A549 (cell line): ENCODE measurements at regions not wholly inside any gene's neighbourhood (a gene's known extent, or its start where the extent isn't known, plus 50 kb on each side); places are given as distances from the start of the nearest gene placed in this dataset.

Experiments
- ATAC-seq, 2 experiments: fragments of 200-7000 bp in 1 of 2; fragments of >200 bp in 1 of 2; cut with Nextera tagmentation in 1 of 2; cut with Tn5 transposase in 1 of 2; 3 replicates each; pipeline versions ENCODE4 v1.8.0 to v1.9.1; 2018 to 2020; ENCODE audit warnings: mild to moderate bottlenecking in 1 of 2, moderate library complexity in 1 of 2
- CTCF ChIA-PET: fragments of 300-600 bp; sonication (Branson Sonifier 250); formaldehyde crosslinking; extraction: SDS; loops from one replicate; lab custom pipeline; 2021; ENCODE audit warnings: antibody characterized with exemption, inconsistent platforms; lab: Yijun Ruan, JAX
- POLR2A ChIA-PET: fragments of 350-600 bp; formaldehyde crosslinking; extraction: SDS; loops from one replicate; lab custom pipeline; 2021; ENCODE audit warnings: antibody characterized with exemption, inconsistent platforms; lab: Yijun Ruan, JAX
- DNase-seq, 2 experiments: peaks; one replicate each; pipeline versions ENCODE4 v3.0.0 to v3.0.0-alpha.2; 2011 to 2016; ENCODE audit warnings: low read depth in 1 of 2, low spot score in 1 of 2
- FAIRE-seq: peaks from 2 replicates; lab custom pipeline; 2011; peaks lifted over from hg19 to GRCh38; lab: Jason Lieb, UNC
- H3K27ac ChIP-seq, 2 experiments: fragments of >200 bp; sonication (Bioruptor Twin); formaldehyde crosslinking; 3 replicates each; pipeline ENCODE4 v1.5.1; 2016 to 2017
- H3K4me1 ChIP-seq: fragments of >200 bp; sonication (Bioruptor Twin); formaldehyde crosslinking; 3 replicates; pipeline ENCODE4 v1.6.1; 2016
- H3K4me2 ChIP-seq: fragments of >200 bp; sonication (Bioruptor Twin); formaldehyde crosslinking; 3 replicates; pipeline ENCODE4 v1.6.1; 2016
- H3K4me3 ChIP-seq: fragments of >200 bp; sonication (Bioruptor Twin); formaldehyde crosslinking; 3 replicates; pipeline ENCODE4 v1.5.1; 2016
- H3K9me3 ChIP-seq: fragments of >200 bp; sonication (Bioruptor Twin); formaldehyde crosslinking; 3 replicates; pipeline ENCODE4 v1.6.1; 2016
- CBX2 ChIP-seq: fragments of 200-600 bp; sonication (generic); IDR thresholded peaks from 2 replicates; pipeline ENCODE4 v1.6.1; 2016; ENCODE audit warnings: low read depth, mild to moderate bottlenecking, borderline replicate concordance
- CEBPB ChIP-seq, 2 experiments: fragments of >200 bp in 1 of 2; sonication (Bioruptor Twin) in 1 of 2; formaldehyde crosslinking in 1 of 2; IDR thresholded peaks; 2 replicates each; pipeline ENCODE4 v1.6.1; 2012 to 2016
- EHF ChIP-seq: fragments of 250-450 bp; sonication (Bioruptor Pico); IDR thresholded peaks from 2 replicates; pipeline ENCODE4 v1.5.0; 2020; ENCODE audit warnings: mild to moderate bottlenecking
- EHMT2 ChIP-seq: fragments of 200-600 bp; sonication (generic); IDR thresholded peaks from 2 replicates; pipeline ENCODE4 v1.6.1; 2016; ENCODE audit warnings: antibody characterized with exemption, low read depth, mild to moderate bottlenecking, moderate library complexity
- ESRRA ChIP-seq: fragments of 150-350 bp; IDR thresholded peaks from 2 replicates; pipeline ENCODE4 v1.6.1; 2014; ENCODE audit warnings: mild to moderate bottlenecking, low read length, borderline replicate concordance
- FOSB ChIP-seq: fragments of 250-450 bp; sonication (Bioruptor Pico); IDR thresholded peaks from 2 replicates; pipeline ENCODE4 v1.5.0; 2020; ENCODE audit warnings: mild to moderate bottlenecking, moderate library complexity
- FOSL2 ChIP-seq, 2 experiments: fragments of 450-650 bp in 1 of 2; fragments of >200 bp in 1 of 2; sonication (Bioruptor Twin) in 1 of 2; formaldehyde crosslinking; IDR thresholded peaks; 2 replicates each; pipeline versions ENCODE4 v1.5.0 to v1.6.1; 2016 to 2020; ENCODE audit warnings: mild to moderate bottlenecking in 1 of 2, moderate library complexity in 1 of 2
- FOXS1 ChIP-seq: fragments of 250-450 bp; sonication (Bioruptor Pico); IDR thresholded peaks from 2 replicates; pipeline ENCODE4 v1.5.0; 2020; ENCODE audit warnings: mild to moderate bottlenecking, moderate library complexity
- GATA3 ChIP-seq: IDR thresholded peaks from 2 replicates; pipeline ENCODE4 v1.6.1; 2012; ENCODE audit warnings: borderline replicate concordance
- HDAC2 ChIP-seq: fragments of 200-600 bp; sonication (generic); IDR thresholded peaks from 2 replicates; pipeline ENCODE4 v1.6.1; 2016
- HEYL ChIP-seq: fragments of 250-450 bp; sonication (Bioruptor Pico); IDR thresholded peaks from 2 replicates; pipeline ENCODE4 v1.8.0; 2021; ENCODE audit warnings: mild to moderate bottlenecking, moderate library complexity
- HOXB13 ChIP-seq: fragments of 250-450 bp; sonication (Bioruptor Pico); IDR thresholded peaks from 2 replicates; pipeline ENCODE4 v1.5.0; 2020; ENCODE audit warnings: low read depth, mild to moderate bottlenecking, moderate library complexity
- HOXB5 ChIP-seq: fragments of 250-450 bp; sonication (Bioruptor Pico); IDR thresholded peaks from 2 replicates; pipeline ENCODE4 v1.5.0; 2020; ENCODE audit warnings: mild to moderate bottlenecking, moderate library complexity
- JUN ChIP-seq, 2 experiments: fragments of >200 bp; sonication (Bioruptor Twin); formaldehyde crosslinking; IDR thresholded peaks; 2 replicates in 1 of 2; 3 replicates in 1 of 2; pipeline ENCODE4 v1.6.1; 2016 to 2017
- KDM1A ChIP-seq: fragments of 200-600 bp; sonication (generic); IDR thresholded peaks from 2 replicates; pipeline ENCODE4 v1.6.1; 2016; ENCODE audit warnings: low read depth, mild to moderate bottlenecking
- MYC ChIP-seq: IDR thresholded peaks from 2 replicates; pipeline ENCODE4 v1.6.1; 2012; ENCODE audit warnings: mild to moderate bottlenecking, inconsistent platforms, low read length, improper control_type of control experiment, borderline replicate concordance
- NPAS2 ChIP-seq: fragments of 250-450 bp; sonication (Bioruptor Pico); IDR thresholded peaks from 2 replicates; pipeline ENCODE4 v1.8.0; 2022; ENCODE audit warnings: mild to moderate bottlenecking, moderate library complexity, borderline replicate concordance
- RAD21 ChIP-seq, 2 experiments: fragments of >200 bp in 1 of 2; sonication (Bioruptor Twin) in 1 of 2; formaldehyde crosslinking in 1 of 2; IDR thresholded peaks in 1 of 2; conservative IDR thresholded peaks in 1 of 2; 2 replicates in 1 of 2; 3 replicates in 1 of 2; pipeline ENCODE4 v1.6.1; 2012 to 2018; ENCODE audit warnings: inconsistent platforms in 1 of 2
- RCOR1 ChIP-seq: fragments of 150-350 bp; IDR thresholded peaks from 2 replicates; pipeline ENCODE4 v1.6.1; 2014; ENCODE audit warnings: antibody characterized with exemption, low read length, low read depth
- RNF2 ChIP-seq: fragments of 200-600 bp; sonication (generic); IDR thresholded peaks from 2 replicates; pipeline ENCODE4 v1.6.1; 2016; ENCODE audit warnings: low read depth, mild to moderate bottlenecking, antibody characterized with exemption, moderate library complexity, borderline replicate concordance
- TP53 ChIP-seq: fragments of 250-450 bp; sonication (Bioruptor Pico); IDR thresholded peaks from 2 replicates; pipeline ENCODE4 v1.5.0; 2021; ENCODE audit warnings: mild to moderate bottlenecking, moderate library complexity
- WGBS: methylation state at CpG from one replicate; pipeline ENCODE4 v1.1.6; 2017; ENCODE audit errors: missing lambda C conversion rate; 5-methylcytosine and 5-hydroxymethylcytosine counted together
- TF ChIP-seq, protein P1 (sequence below): fragments of 150-350 bp; IDR thresholded peaks from 2 replicates; pipeline ENCODE4 v1.6.1; 2014; ENCODE audit warnings: low read depth, mild to moderate bottlenecking, low read length
- TF ChIP-seq, protein P2 (sequence below): fragments of 250-450 bp; sonication (Bioruptor Pico); IDR thresholded peaks from 2 replicates; pipeline ENCODE4 v1.5.0; 2021; ENCODE audit warnings: mild to moderate bottlenecking, moderate library complexity, borderline replicate concordance
- TF ChIP-seq, protein P3 (sequence below): fragments of 450-650 bp; IDR thresholded peaks from 2 replicates; pipeline ENCODE4 v1.6.1; 2014; ENCODE audit warnings: antibody characterized with exemption
- TF ChIP-seq, protein P4 (sequence below): fragments of >200 bp; sonication (Bioruptor Twin); formaldehyde crosslinking; IDR thresholded peaks from 3 replicates; pipeline ENCODE4 v1.6.1; 2016
- TF ChIP-seq, protein P5 (sequence below): IDR thresholded peaks from 2 replicates; pipeline ENCODE4 v1.6.1; 2012

DNA sequence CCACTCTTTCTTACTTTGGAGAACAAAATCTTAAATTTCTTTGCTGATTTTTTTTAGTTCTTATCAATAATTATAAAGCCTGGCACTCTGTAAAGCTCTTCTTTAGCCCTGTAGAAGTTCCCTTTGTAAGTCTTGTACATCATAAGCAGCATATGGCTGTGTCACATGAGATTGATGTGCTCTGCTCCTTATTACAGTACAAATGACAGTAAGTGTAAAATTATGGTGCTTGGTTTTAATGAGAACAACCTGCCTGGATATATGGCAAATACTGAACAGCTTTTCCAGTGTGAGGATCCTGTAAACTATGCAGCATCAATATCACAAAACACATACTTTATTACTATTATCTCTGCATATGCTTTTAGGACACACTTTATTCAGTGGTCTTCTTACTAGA is 145.9 kb upstream of the GNPDA2 start:
- no peak overlapping the region for H3K27ac ChIP-seq
- ATAC-seq (no peak), FAIRE-seq (no peak), DNase-seq (no peak)
- POLR2A ChIA-PET: no interaction called here
- no peaks in the 10 kb centered on the region for H3K9me3 ChIP-seq
- no peak overlapping the region for H3K4me3 ChIP-seq
- CTCF ChIA-PET: no interaction called here
- H3K4me1 ChIP-seq: no peaks in the 10 kb centered on the region
- TF ChIP-seq MYC: no peak
- TF ChIP-seq, protein P1, sequence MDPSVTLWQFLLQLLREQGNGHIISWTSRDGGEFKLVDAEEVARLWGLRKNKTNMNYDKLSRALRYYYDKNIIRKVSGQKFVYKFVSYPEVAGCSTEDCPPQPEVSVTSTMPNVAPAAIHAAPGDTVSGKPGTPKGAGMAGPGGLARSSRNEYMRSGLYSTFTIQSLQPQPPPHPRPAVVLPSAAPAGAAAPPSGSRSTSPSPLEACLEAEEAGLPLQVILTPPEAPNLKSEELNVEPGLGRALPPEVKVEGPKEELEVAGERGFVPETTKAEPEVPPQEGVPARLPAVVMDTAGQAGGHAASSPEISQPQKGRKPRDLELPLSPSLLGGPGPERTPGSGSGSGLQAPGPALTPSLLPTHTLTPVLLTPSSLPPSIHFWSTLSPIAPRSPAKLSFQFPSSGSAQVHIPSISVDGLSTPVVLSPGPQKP: no peak
- no peak for TF ChIP-seq JUN (IDR thresholded peaks at IDR 0.05)
- no peak for TF ChIP-seq KDM1A
- no peak for TF ChIP-seq FOXS1 (CRISPR knock-in tag)
- H3K4me2 ChIP-seq: no peak overlapping the region

DNA sequence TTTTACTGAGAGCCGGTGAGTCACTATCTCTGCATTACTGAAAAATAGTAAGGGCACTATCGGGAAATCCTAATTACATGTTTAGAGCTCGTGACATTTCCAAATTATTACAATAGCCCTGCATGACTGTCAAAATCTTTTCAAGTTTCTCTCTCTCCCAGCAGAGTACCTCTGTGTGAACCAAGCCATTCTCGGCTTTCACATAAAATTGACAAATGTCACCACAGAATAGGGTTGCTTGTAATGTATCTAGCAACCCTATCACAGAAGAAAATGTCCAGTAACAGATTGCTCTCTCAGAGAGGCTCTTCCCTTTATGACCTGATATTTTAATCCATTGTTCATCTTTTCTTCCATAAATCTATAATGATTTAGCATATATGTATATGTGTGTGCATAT is 144.8 kb upstream of the GNPDA2 start:
- no peaks in the 10 kb centered on the region for H3K9me3 ChIP-seq
- DNase-seq: no peak
- ATAC-seq: no peak
- TF ChIP-seq, protein P2, sequence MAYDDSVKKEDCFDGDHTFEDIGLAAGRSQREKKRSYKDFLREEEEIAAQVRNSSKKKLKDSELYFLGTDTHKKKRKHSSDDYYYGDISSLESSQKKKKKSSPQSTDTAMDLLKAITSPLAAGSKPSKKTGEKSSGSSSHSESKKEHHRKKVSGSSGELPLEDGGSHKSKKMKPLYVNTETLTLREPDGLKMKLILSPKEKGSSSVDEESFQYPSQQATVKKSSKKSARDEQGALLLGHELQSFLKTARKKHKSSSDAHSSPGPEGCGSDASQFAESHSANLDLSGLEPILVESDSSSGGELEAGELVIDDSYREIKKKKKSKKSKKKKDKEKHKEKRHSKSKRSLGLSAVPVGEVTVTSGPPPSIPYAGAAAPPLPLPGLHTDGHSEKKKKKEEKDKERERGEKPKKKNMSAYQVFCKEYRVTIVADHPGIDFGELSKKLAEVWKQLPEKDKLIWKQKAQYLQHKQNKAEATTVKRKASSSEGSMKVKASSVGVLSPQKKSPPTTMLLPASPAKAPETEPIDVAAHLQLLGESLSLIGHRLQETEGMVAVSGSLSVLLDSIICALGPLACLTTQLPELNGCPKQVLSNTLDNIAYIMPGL: no peak
- TF ChIP-seq RCOR1 (no peak), FOSB (CRISPR knock-in tag) (no peak), GATA3 (no peak), HOXB13 (CRISPR knock-in tag) (no peak)
- TF ChIP-seq, protein P3, sequence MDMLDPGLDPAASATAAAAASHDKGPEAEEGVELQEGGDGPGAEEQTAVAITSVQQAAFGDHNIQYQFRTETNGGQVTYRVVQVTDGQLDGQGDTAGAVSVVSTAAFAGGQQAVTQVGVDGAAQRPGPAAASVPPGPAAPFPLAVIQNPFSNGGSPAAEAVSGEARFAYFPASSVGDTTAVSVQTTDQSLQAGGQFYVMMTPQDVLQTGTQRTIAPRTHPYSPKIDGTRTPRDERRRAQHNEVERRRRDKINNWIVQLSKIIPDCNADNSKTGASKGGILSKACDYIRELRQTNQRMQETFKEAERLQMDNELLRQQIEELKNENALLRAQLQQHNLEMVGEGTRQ: no peak
- H3K4me3 ChIP-seq: no peak overlapping the region
- no peaks in the 10 kb centered on the region for H3K4me1 ChIP-seq
- H3K4me2 ChIP-seq: no peak overlapping the region
- POLR2A ChIA-PET: no interaction called here
- CTCF ChIA-PET: no interaction called here
- FAIRE-seq: no peak
- WGBS: 31% methylated on average over 4 of the region's 4 CpGs
- no peak overlapping the region for H3K27ac ChIP-seq

DNA sequence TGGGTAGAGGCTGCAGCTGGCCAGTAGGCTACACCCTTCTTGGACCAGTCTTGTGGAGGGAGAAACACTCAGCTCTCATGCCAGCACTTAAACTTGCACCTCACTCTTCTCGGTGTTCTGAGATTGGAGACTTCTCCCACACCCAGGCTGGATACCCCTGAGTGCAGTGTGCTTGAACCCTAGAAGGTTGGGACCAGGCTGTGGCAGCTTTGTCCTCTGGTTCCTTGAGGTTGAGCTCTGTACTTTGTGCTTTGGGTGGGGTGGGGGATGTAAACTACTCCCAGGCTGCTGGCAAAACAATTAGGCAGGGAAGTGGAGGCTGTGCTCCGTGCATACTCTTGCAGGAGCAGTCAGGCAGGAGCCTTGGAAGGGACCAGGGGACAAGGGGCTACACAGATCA is 143.6 kb upstream of the GNPDA2 start:
- WGBS: 0% methylated on average over 1 of the region's 2 CpGs
- no peak for ATAC-seq
- Histone ChIP-seq H3K4me1 (no peaks in the 10 kb centered on the region), H3K4me2 (no peak overlapping the region), H3K27ac (no peak overlapping the region), H3K9me3 (no peaks in the 10 kb centered on the region), H3K4me3 (no peak overlapping the region)
- CTCF ChIA-PET: no interaction called here
- TF ChIP-seq CBX2 (no peak), RAD21 (conservative IDR thresholded peaks at IDR 0.05 in 1 of 2, IDR thresholded peaks at IDR 0.05 in 1 of 2) (no peak), ESRRA (no peak), FOSL2 (IDR thresholded peaks at IDR 0.05) (no peak), FOSL2 (CRISPR knock-in tag; IDR thresholded peaks at IDR 0.05) (no peak), EHF (no peak), CEBPB (IDR thresholded peaks at IDR 0.05) (no peak), HOXB5 (CRISPR knock-in tag) (no peak), FOXS1 (CRISPR knock-in tag) (no peak), HOXB13 (CRISPR knock-in tag) (no peak), HDAC2 (no peak), MYC (no peak), EHMT2 (no peak), NPAS2 (no peak), HEYL (no peak), RNF2 (no peak), TP53 (CRISPR knock-in tag) (no peak)
- TF ChIP-seq, protein P4, sequence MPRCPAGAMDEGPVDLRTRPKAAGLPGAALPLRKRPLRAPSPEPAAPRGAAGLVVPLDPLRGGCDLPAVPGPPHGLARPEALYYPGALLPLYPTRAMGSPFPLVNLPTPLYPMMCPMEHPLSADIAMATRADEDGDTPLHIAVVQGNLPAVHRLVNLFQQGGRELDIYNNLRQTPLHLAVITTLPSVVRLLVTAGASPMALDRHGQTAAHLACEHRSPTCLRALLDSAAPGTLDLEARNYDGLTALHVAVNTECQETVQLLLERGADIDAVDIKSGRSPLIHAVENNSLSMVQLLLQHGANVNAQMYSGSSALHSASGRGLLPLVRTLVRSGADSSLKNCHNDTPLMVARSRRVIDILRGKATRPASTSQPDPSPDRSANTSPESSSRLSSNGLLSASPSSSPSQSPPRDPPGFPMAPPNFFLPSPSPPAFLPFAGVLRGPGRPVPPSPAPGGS: no peak
- TF ChIP-seq, protein P5, sequence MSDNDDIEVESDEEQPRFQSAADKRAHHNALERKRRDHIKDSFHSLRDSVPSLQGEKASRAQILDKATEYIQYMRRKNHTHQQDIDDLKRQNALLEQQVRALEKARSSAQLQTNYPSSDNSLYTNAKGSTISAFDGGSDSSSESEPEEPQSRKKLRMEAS: no peak
- TF ChIP-seq, protein P2: no peak
- DNase-seq: no peak
- FAIRE-seq: no peak
- POLR2A ChIA-PET: no interaction called here
